ENCODE measurements at regions not wholly inside any gene's neighbourhood (a gene's known extent, or its start where the extent isn't known, plus 50 kb on each side); places are given as distances from the start of the nearest gene placed in this dataset.

GRCh38 chr9:135423725-135424124, 55.9 kb upstream of the PPP1R26 start:
- TF ChIP-seq POLR2AphosphoS5 (IDR thresholded peaks at IDR 0.05; ENCODE audit: borderline replicate concordance, low read depth, low read length) (no peak), EZH2 (IDR thresholded peaks at IDR 0.05) (no peak), FOXP2 (optimal IDR thresholded peaks at IDR 0.05; ENCODE audit: control extremely low read depth, extremely low read length, insufficient read depth) (no peak)

Measured in SK-N-MC (cell line).